ENCODE measurements at regions not wholly inside any gene's neighbourhood (a gene's known extent, or its start where the extent isn't known, plus 50 kb on each side); places are given as distances from the start of the nearest gene placed in this dataset.
"Not testable (repeated sequence)": the region's sequence is repeated elsewhere in the genome, so short reads cannot be mapped to it uniquely, and the experiment has no call there.

DNA sequence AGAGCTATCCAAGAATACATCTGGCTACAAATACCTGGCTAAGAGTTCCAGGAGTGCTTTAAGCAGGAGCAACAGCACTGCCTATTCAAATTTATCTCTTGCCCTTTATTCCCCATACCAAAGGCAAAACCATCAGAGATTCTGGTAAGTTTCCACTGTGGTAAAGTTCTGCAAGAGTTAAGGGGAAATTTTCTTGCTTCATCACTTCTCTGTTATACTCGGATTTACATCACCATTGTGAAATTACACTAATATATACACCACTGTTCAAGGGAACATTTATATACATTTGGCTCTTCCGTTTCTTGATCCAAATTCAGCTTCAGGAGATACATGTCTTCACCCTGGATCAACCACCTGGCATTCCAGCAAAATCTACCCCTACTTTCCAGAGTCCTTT lies 70.8 kb upstream of the PTPN13 start:
- H3K4me3 ChIP-seq (ENCODE audit: low read depth in 1 of 3, low read length in 3 of 3): no peak overlapping the region
- WGBS: 62% methylated on average over 2 of the region's 2 CpGs
- H3K27ac ChIP-seq (ENCODE audit: low read depth in 1 of 2, low read length in 2 of 2): no peak overlapping the region
- peaks cover 0 to 5% (median 0%) of the 10 kb centered on the region in 4 donors for H3K27me3 ChIP-seq (ENCODE audit: control insufficient read depth in 4 of 4, insufficient read depth in 4 of 4, low read length in 3 of 4)
- no peaks in the 10 kb centered on the region for H3K4me1 ChIP-seq (ENCODE audit: control insufficient read depth in 4 of 4, insufficient read depth in 4 of 4, low read length in 3 of 4)
- DNase-seq (ENCODE audit: low spot score): no peak
- H3K36me3 ChIP-seq (ENCODE audit: control insufficient read depth in 4 of 4, insufficient read depth in 3 of 4, low read depth in 1 of 4, low read length in 3 of 4): no peaks in the 10 kb centered on the region
- peaks cover 0 to 5% (median 2%) of the 10 kb centered on the region in 4 donors for H3K9me3 ChIP-seq (ENCODE audit: control insufficient read depth in 4 of 4, low read length in 3 of 4)
- TF ChIP-seq RXRA (IDR thresholded peaks at IDR 0.05) (no peak), SP1 (IDR thresholded peaks at IDR 0.05) (no peak), EGR1 (IDR thresholded peaks at IDR 0.05; ENCODE audit: low read depth in 2 of 2) (no peak), FOXA1 (IDR thresholded peaks at IDR 0.05) (no peak), HNF4G (IDR thresholded peaks at IDR 0.05) (no peak), NR2F2 (IDR thresholded peaks at IDR 0.05) (no peak), YY1 (IDR thresholded peaks at IDR 0.05) (no peak), HNF4A (conservative IDR thresholded peaks at IDR 0.05) (no peak), GABPA (IDR thresholded peaks at IDR 0.05 in 1 of 2, conservative IDR thresholded peaks at IDR 0.05 in 1 of 2) (no peak), TAF1 (conservative IDR thresholded peaks at IDR 0.05) (no peak), FOXA2 (IDR thresholded peaks at IDR 0.05) (no peak)
- TF ChIP-seq, protein P1, sequence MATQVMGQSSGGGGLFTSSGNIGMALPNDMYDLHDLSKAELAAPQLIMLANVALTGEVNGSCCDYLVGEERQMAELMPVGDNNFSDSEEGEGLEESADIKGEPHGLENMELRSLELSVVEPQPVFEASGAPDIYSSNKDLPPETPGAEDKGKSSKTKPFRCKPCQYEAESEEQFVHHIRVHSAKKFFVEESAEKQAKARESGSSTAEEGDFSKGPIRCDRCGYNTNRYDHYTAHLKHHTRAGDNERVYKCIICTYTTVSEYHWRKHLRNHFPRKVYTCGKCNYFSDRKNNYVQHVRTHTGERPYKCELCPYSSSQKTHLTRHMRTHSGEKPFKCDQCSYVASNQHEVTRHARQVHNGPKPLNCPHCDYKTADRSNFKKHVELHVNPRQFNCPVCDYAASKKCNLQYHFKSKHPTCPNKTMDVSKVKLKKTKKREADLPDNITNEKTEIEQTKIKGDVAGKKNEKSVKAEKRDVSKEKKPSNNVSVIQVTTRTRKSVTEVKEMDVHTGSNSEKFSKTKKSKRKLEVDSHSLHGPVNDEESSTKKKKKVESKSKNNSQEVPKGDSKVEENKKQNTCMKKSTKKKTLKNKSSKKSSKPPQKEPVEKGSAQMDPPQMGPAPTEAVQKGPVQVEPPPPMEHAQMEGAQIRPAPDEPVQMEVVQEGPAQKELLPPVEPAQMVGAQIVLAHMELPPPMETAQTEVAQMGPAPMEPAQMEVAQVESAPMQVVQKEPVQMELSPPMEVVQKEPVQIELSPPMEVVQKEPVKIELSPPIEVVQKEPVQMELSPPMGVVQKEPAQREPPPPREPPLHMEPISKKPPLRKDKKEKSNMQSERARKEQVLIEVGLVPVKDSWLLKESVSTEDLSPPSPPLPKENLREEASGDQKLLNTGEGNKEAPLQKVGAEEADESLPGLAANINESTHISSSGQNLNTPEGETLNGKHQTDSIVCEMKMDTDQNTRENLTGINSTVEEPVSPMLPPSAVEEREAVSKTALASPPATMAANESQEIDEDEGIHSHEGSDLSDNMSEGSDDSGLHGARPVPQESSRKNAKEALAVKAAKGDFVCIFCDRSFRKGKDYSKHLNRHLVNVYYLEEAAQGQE (IDR thresholded peaks at IDR 0.05): no peak
- H3K9ac ChIP-seq (ENCODE audit: low read depth in 1 of 2, low read length in 2 of 2): no peak overlapping the region

DNA sequence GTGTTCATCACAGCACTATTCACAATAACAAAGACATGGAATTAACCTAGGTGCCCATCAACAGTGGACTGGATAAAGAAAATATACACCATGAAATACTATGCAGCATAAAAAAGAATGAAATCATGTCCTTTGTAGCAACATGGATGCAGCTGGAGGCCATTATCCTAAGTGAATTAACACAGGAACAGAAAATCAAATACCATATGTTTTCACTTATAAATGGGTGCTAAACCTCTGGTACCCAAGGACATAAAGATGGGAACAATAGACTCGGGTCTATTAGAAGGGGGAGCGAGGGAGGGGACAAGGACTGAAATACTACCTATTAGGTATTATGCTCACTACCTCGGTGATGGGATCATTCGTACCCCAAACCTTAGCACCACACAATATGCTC lies 66.4 kb upstream of the PTPN13 start:
- not testable (repeated sequence) for H3K4me3 ChIP-seq (ENCODE audit: low read depth in 1 of 3, low read length in 3 of 3); H3K9ac ChIP-seq (ENCODE audit: low read depth in 1 of 2, low read length in 2 of 2); H3K27me3 ChIP-seq (ENCODE audit: control insufficient read depth in 4 of 4, insufficient read depth in 4 of 4, low read length in 3 of 4); H3K36me3 ChIP-seq (ENCODE audit: control insufficient read depth in 4 of 4, insufficient read depth in 3 of 4, low read depth in 1 of 4, low read length in 3 of 4); H3K4me1 ChIP-seq (ENCODE audit: control insufficient read depth in 4 of 4, insufficient read depth in 4 of 4, low read length in 3 of 4); H3K27ac ChIP-seq (ENCODE audit: low read depth in 1 of 2, low read length in 2 of 2); H3K9me3 ChIP-seq (ENCODE audit: control insufficient read depth in 4 of 4, low read length in 3 of 4); DNase-seq (ENCODE audit: low spot score)
- WGBS: 90% methylated on average over 4 of the region's 4 CpGs

DNA sequence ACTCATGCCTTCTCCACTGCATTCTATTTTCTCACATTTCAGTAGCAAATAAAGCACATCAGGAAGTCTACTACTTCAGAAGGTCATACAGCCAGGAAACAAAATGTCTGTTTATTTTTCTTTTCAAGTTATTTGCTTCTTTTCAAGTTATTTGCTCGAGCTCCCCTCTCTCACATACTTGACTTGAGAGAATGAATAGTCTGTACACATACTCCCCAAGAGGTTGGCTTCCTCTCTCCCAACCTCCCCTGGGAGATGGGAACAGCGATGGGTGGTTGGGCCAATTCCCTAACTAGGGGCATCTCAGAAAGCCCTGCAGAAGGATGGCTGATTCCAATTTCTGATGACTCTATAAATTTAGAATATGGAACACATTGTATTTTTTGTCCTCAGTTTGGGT lies 64.7 kb upstream of the PTPN13 start:
- Histone ChIP-seq H3K27ac (ENCODE audit: low read depth in 1 of 2, low read length in 2 of 2) (no peak overlapping the region), H3K9ac (ENCODE audit: low read depth in 1 of 2, low read length in 2 of 2) (no peak overlapping the region), H3K4me1 (ENCODE audit: control insufficient read depth in 4 of 4, insufficient read depth in 4 of 4, low read length in 3 of 4) (no peaks in the 10 kb centered on the region), H3K36me3 (ENCODE audit: control insufficient read depth in 4 of 4, insufficient read depth in 3 of 4, low read depth in 1 of 4, low read length in 3 of 4) (no peaks in the 10 kb centered on the region), H3K4me3 (ENCODE audit: low read depth in 1 of 3, low read length in 3 of 3) (no peak overlapping the region), H3K27me3 (ENCODE audit: control insufficient read depth in 4 of 4, insufficient read depth in 4 of 4, low read length in 3 of 4) (no peaks in the 10 kb centered on the region), H3K9me3 (ENCODE audit: control insufficient read depth in 4 of 4, low read length in 3 of 4) (no peaks in the 10 kb centered on the region)
- no peak for DNase-seq (ENCODE audit: low spot score)
- TF ChIP-seq, protein P2, sequence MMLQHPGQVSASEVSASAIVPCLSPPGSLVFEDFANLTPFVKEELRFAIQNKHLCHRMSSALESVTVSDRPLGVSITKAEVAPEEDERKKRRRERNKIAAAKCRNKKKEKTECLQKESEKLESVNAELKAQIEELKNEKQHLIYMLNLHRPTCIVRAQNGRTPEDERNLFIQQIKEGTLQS (IDR thresholded peaks at IDR 0.05): no peak
- no peak for TF ChIP-seq TAF1 (conservative IDR thresholded peaks at IDR 0.05)
- TF ChIP-seq, protein P3, sequence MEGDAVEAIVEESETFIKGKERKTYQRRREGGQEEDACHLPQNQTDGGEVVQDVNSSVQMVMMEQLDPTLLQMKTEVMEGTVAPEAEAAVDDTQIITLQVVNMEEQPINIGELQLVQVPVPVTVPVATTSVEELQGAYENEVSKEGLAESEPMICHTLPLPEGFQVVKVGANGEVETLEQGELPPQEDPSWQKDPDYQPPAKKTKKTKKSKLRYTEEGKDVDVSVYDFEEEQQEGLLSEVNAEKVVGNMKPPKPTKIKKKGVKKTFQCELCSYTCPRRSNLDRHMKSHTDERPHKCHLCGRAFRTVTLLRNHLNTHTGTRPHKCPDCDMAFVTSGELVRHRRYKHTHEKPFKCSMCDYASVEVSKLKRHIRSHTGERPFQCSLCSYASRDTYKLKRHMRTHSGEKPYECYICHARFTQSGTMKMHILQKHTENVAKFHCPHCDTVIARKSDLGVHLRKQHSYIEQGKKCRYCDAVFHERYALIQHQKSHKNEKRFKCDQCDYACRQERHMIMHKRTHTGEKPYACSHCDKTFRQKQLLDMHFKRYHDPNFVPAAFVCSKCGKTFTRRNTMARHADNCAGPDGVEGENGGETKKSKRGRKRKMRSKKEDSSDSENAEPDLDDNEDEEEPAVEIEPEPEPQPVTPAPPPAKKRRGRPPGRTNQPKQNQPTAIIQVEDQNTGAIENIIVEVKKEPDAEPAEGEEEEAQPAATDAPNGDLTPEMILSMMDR (IDR thresholded peaks at IDR 0.05; ENCODE audit: low read depth, low read length, missing input control): no peak
- TF ChIP-seq HNF4G (IDR thresholded peaks at IDR 0.05): no peak
- no peak for TF ChIP-seq FOXA1 (IDR thresholded peaks at IDR 0.05)
- TF ChIP-seq EGR1 (IDR thresholded peaks at IDR 0.05; ENCODE audit: low read depth in 2 of 2): no peak
- no peak for TF ChIP-seq RXRA (IDR thresholded peaks at IDR 0.05)
- TF ChIP-seq YY1 (IDR thresholded peaks at IDR 0.05): no peak
- 51% methylated on average over 2 of the region's 2 CpGs for WGBS
